HG02943 (cell line): ENCODE measurements at regions not wholly inside any gene's neighbourhood (a gene's known extent, or its start where the extent isn't known, plus 50 kb on each side); places are given as distances from the start of the nearest gene placed in this dataset.

Experiments
- ATAC-seq: cut with Tn5 transposase; IDR thresholded peaks from one replicate; pipeline ENCODE4 v1.9.1; 2021; ENCODE audit warnings: mild to moderate bottlenecking, low read depth, moderate library complexity; ENCODE audit not compliant: unreplicated experiment

DNA sequence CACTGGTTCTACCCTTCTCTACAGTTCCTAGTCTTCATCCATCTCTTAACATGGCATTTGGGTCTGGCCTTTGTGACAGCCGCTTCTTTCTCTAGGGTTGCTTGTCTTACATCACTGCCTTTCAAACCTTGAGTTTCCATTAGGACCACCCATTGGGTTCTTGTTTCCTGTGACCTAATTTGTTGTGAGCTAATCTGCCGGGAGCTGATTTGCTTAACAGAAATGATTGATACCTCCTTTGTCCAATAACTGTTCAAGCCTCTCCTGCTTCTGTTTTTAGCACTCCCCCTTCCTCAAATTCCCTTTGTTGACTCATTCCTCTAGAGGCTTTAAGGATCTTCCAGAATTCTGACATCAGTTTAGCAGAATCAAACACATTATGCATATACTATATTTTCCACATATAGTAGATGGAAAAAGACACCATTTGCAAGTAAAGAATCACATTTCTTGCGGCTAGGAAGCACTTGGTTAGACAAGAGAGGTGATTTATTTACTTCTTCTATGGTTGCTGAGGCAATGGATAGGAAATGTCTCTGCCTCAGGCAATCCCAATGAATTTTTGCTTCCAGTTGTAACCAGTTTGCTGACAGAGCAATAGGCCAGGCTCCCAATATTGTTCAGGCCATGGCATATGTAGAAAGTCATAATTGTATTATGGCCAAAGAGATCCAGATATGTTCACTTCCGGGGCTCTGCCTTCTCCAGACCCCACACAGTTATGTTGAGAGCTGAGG lies 130.7 kb downstream of the SNX19 start:
- no peak for ATAC-seq

DNA sequence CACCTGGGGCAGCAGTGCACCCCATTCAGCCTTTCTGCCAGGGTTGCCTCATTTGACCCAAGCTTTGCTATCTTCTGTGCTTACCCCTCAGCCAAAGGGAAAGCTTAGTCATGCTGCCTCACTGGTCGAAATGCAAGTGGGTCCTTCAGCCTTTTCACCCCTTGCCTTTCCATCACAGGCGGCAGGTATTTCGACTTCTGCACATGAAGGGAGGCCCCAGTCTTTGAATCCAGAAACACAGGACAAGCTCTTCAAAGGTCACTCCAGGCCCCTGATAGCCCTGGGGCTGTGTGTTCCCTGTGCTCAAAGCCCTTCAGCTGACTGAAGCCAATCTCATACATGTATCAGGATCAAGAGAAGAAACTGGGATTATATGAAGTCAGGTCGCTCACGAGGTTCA lies 129.7 kb downstream of the SNX19 start:
- no peak for ATAC-seq

DNA sequence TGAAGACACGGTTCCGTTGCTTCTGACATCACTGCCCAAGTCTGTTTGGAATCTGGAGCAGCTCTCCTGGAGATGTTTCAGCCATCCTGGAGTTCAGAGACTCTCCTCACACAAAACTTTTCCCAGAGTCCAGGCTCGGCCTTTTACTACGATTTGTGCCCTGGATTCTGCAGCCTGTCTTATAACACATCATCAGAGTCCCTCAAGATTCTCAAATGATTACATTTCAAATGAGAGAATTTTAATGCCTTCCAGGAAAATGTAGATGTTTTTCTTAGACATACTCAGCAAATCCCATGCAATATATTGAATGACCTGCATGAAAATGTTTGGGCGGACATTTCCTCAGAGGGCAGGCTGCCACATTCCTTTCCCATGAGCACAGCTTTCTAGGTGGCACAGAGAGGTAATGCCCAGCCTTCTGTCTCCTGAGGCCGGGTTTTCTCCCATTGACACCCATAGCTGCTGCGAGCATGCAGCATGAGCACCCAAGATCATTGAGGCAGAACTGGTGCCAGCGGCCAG lies 129.1 kb downstream of the SNX19 start:
- ATAC-seq = no peak

DNA sequence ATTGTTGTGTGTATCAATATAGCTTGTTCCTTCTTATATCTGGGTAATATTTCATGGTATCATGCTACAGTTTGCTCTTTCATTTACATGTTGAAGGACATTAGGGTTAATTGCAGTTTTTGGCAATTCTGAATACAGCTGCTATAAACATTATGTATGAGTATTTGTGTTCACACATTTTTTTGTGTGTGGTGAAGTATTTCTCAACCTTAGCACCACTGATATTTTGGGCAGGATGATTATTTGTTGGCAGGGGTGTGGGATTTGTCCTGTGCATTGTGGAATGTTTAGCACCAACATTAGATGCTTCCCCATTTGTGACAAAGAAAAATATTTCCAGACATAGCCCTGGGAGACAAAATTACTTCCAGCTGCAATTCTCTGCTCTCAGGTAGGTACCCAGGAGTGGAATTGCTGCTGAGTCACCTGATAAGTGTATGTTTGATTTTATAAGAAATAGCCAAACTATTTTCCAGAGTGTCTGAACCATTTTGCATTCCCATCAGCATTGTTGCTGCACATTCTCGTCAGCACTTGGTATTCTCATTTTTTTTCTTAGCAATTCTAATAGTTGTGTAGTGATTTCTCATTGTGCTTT lies 128.2 kb downstream of the SNX19 start:
- ATAC-seq = no peak

DNA sequence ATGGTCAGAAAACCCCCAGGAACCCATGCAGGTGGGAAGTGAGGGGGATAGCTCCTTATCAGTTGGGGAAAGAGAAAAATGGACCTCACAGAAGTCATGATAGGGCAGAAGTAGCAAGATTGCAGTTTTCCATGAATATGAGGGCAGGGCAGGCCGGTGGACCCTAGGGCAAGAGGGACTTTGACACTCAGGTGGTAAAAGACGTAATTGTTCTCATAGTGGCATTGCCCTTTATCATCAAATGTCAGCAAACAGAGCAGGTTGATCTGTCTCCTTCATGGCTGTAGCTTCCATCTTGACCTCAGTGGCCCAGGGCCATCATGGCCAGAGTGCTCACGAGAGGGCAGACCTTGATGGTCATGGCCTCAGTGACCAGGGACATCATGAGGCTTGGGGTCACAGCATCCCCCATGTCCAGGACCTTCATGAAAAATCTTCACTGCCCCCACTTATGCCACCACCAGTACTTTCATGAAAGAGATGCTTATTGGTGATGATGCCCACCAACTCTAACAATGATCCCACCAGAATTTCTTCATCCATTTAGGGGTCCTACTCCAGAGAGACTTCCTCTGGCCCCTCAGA lies 127.1 kb downstream of the SNX19 start:
- ATAC-seq = no peak

DNA sequence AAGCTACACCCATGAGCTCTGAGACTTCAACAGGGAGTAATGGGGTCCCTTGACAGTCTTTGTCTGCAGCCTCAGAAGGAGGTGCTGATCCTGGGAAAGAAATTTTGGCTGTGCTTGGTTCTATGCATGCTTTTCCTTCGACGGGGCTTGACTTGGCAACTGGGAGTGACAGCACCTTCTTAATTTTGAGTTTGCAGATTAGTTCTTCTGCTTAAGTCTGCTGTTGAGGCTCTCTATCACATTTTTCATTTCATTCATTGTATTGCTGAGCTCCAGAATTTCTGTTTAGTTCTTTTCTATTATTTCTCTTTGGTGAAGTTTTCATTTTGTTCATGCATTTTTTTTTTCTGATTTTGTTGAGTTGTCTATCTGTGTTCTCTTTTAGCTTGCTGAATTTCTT lies 125.6 kb downstream of the SNX19 start:
- ATAC-seq = no peak

DNA sequence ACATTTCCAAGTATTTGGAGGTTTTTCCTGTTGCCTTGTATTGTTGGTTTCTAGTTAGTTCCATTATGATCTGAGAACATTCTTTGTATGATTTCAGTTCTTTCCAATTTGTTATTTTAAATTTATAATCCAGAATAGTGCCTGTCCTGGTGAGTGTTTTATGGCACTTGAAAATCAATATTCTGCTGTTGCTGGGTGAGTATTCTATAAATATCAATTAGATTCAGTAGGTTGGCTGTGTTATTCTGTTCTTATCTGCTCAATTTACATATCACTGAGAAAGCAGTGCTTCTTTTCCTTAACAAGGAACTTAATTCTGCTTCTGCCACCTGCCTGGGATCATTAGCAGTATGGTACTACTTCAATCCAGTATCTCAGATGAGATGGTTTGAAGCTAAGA lies 123.5 kb downstream of the SNX19 start:
- ATAC-seq = no peak

DNA sequence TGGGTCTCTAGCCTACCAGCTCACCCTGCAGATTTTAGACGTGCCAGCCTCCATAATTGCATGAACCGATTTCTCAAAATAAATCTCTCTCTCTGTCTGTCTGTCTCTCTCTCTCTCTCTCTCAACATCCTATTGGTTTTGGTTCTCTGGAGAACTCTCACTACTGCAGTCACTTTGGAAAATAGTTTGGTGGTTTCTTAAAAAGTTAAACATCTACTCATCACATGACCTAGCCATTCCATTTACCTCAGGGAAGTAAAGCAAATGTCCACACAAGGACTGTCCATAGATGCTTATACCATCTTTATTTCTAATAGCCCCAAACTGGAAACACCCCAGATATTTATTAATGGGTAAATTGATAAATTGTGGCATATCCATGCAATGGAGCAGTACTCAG lies 119.5 kb downstream of the SNX19 start:
- no peak for ATAC-seq

DNA sequence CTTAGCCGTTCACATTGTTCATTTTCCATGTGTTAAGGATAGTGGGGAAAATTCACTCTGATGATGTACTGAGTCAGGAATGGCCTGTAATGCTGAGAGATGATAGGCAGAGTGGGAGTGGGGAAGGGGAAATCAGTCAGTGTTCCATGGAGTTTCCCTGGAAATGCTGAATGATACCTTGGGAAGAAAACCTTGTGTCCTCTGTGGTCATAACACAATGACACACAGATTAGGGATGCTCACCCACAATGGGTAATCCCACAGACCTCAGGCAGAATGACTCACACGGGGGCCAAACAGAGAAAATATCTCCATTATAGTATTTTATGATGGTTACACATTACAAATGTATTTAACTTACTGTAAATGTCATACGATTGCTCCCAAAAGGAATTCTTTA lies 118.0 kb downstream of the SNX19 start:
- no peak for ATAC-seq

DNA sequence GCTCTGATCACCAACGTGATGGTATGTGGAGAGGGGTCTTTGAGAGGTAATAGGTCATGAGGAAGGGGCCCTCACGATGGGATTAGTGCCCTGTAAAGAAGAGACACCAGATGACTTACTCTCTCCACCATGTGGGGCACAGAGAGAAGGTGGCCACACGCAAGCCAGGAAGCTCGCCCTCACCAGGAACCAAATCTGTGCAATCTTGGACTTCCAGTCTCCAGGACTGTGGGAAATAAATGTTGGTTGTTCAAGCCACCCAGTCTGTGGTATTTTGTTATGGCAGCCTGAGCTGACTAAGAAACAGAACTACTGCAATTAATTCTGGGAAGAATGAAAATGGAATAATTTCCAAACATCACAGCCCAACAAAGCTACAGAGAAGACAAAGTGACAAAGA lies 117.5 kb downstream of the SNX19 start:
- ATAC-seq = no peak

DNA sequence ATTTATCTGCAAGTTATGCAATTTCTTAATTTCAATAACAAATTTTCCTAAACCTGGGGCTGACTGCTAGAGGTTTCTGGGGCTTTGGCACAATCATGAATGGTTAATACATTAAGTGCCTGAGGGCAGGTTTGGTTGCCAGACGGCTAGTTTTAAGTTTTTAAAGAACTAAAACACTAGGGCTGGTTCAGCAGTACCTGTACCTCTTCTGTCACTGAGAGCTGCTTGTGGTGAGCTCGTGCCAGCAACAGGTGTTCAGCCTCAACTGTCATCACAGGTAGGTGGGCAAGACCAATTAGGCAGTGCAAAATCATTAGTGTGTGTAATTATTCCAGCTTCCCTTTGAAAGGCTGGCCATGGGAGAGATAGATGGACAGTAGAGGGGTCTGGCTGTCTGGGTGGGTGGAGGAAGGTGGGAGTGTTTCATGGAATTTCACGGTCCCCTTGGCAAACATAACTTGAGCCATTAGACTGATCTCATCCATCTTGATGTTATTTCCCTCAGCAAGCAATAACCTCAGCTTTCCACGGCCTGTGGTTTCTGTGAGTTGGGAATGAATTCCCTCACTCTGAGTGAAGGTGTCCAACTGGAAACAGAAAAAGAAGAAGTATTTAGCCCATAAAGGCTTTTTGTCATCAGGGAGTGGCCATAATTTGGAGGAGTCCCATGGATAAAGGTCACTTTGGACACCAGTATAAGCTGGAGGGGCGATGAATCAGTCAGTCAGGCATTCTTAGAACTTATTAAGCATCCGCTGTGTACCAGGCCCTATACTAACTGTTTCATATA lies 114.8 kb downstream of the SNX19 start:
- no peak for ATAC-seq

DNA sequence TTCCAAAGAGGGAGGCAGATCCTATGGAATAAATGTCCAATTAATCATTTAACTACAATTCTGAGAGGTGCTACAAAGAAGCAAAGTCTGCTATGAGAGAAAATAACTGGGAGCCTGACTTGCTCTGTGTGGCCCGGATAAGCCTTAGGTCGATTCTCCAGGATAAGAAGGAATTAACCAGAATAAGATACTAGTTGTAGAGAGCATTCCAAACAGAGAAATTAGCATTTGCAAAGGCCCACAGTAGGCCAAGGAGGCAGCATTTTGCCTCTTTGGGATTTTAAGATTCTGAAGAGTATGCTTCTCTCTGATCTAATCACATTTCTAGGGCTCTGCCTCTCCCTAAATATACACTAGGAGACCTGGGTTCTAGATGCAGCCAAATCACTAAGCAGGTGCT lies 113.7 kb downstream of the SNX19 start:
- no peak for ATAC-seq

DNA sequence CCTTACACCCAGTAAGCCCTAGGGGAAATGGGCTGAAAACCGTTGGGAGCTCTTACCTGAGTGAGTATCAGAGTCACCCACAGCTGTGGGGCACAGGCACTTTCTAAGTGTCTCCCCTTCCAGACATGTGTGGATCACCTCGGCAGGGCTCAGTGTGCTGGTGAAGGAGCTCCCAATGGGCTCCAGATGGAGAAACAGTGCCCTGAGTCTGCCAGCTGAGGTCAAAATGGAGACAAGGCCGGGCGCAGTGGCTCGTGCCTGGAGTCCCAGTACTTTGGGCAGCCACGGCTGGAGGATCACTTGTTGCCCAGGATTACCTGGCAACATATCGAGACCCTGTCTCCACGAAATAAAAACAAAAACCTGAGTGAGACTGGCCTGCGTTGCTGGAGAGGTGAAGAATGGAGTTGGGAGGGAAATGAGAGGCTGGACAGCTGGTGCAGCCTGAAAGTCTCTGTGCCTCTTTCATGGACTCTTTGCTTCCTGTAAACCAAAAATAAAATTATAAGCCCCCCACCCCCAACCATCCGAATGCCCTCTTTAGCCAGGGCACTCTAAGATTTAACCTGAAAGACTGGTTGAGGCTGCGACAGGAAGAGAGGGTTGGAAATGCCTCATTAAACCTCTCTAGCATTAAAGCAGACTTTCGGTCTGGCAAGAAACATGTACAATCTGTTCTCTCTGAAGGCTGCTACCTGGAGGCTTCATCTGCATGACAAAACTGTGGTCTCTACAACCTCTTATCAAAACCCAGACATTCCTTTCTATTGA lies 111.8 kb downstream of the SNX19 start:
- ATAC-seq = no peak

DNA sequence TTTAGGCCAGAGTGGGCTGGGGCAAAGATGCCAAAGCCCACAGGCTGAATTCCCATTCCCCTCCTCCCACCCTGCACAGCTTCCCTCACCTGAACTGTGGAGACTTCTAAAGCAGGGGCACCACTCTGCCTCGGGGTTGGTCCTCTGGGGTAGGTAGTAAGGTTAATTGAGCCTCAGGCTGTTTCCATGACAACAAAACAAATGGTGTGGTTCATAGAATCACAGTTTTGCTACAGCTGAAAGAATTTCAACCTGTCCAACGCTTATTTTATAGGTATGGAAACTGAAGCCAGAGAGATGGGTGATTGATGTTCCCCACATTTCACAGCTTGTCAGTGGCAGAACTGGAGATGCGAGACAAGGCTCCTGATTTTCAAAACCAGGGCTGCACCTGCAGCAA lies 109.5 kb downstream of the SNX19 start:
- ATAC-seq = no peak

DNA sequence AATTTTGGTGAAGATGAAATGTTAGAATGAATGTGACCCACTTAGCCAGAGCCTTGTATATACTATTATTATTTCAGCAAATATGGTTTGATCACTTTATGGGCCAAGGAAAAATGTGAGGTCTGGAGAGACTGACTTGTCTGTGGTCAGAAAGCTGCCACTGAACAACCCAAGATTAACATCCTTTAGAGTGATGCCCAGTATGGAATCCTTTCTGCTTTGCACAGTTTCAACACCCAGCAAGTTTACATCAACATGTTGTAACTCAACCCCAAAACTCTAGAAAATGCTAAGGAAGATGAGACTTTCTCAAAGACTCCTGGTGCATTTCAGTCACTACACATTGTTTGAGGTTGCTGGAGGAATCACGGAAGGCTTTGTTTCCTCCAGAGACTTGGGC lies 107.7 kb downstream of the SNX19 start:
- ATAC-seq = no peak

DNA sequence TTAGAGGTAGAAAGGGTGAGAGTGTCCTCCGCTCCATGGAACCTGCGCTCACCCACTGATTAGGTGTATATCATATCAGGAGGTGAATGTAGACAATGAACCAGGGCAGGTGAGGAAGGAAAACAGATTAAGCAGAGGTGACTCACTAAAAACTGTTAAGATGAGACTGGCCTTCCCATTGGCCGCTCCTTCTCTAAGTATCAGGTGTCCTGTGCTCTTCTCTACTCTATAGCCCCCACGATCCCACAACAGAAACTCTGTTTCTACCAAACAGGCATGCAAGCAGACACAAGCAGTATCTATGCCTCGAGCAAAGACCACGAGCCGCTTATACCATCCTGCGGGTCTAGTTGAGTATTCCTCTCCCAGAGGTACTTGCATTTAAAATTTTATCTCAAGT lies 103.1 kb downstream of the SNX19 start:
- ATAC-seq = no peak

DNA sequence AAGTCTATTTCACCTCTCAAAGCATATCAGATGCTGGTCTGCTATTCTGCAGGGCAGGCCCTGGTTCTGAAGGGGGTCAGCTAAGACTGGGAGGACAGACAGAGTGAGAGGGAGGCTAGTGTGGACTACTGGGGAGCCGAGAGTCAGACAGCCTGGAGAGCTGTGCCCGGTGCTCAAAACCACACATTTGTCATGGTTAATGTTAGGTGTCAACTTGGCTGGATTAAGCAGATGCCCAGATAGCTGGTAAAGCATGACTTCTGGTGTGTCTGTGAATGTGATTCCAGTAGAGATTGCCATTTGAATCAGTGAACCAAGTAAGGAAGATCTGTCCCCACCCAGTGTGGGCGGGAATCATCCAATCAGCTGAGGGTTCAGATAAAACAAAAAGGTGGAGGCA lies 102.6 kb downstream of the SNX19 start:
- ATAC-seq = no peak

DNA sequence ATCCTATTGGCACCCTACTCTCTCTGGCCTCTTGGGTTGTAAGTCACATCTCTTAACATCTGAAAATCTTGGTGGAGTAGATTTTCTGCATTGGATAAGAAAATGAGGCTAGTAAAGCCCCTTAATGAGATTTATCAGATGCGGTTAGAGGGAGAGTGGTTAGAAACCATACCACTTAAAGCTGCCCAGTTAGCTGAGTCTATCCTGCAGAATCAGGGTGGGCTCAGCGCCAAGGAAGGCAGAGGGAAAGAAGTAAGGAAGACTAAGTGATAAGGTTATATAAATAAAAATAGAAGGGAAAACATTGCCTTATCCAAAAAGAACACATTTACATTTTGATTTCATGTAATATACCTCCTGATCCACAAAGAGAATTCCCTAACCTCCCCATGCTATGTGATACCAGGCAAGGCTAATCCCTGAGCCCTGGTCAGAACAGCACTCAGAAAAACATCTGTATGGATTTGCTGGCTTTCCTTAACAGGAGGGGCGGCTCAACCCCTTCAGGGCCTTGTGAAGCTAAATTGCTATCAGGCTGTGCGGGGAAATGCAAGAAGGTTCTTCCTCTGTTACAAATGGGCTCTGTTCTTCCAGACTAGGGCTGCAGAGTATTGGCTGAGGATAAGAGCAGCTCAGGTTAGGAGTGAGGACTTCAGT lies 101.7 kb downstream of the SNX19 start:
- no peak for ATAC-seq

DNA sequence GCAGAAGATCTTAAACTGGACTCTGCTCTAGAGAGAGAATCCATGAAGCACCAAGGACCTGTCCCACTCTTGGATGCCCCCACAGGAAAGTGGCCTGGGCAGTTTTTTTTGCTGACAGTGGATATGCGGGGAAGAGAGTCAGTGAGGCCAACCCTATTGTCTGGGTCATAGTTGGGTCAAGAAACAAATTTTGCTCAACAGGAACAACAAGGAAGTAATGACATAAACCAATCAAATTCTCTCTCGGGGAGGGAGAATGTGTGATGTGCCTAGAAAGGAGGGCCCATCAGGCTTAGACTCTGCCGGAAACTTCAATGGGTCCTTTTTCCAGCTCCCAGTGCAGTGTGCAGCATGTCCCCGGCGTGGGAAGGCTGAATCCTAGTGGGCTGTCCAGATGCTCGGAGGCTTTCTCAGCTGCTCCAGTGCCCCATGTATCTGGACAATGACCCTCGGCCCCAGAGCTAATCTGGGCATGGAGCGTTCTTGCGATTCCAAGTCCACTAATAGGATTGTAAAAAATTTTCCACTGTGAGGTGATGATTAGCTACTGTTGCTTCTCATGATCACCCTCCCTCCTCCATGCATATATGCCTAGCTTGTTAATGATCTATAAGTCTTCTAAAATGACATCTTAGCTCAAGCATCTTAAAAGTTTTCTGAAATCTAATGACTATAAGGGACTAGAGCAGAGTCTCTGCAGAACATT lies 101.0 kb downstream of the SNX19 start:
- no peak for ATAC-seq
